HCT116 (cell line): ENCODE measurements at regions not wholly inside any gene's neighbourhood (a gene's known extent, or its start where the extent isn't known, plus 50 kb on each side); places are given as distances from the start of the nearest gene placed in this dataset.

Experiments
- FOSL1 ChIP-seq: IDR thresholded peaks from 2 replicates; pipeline ENCODE4 v1.6.1; 2012; ENCODE audit warnings: low read depth
- SP1 ChIP-seq: IDR thresholded peaks from 2 replicates; pipeline ENCODE4 v1.6.1; 2012; ENCODE audit warnings: low read depth

DNA sequence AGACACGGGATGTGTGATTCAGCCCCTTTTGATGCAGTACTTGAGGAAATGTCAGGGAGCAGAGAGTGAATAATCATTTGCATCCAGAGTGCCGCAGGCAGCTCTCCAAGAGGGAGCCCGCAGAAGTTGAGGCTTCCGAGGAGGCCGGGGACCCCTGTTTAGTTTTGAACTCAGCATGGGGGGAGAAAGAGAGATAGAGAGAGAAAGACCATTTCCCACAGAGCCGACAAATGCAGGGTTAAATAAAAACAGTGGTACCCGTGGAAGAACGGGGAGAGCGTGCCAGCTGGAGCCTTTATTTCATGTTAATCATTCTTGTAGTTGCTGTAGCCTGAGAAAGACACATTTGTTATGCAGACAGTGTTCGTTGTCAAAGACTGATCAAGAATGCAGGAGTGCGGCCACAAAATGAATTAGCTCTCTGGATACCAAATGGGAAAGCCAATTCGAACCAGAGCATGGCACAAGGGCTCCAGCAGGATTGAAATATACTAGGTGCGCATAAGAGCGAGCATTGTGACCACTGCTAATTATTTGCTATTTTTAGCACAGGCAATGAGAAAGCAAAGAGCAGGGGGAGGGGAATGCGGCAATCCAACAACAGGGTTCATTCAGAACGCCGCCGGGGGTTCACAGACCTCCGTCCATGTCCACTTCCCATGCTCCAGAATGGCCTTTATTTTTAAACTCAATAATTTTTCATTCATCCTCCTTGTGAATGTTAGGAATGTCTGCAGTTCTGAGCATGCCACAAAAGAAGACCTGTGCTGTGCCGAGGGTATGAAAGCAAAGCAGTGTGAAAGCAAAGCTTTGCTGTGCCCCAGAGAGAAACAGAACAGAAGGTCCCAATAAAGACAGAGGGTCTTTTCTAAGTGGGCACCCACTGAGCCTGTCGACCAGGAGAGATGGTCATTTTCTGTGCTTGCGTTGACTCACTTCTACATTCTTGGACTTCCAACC is 243.9 kb upstream of the VCX3A start:
- no peak for TF ChIP-seq SP1
- TF ChIP-seq FOSL1, result no peak
